ENCODE measurements at regions not wholly inside any gene's neighbourhood (a gene's known extent, or its start where the extent isn't known, plus 50 kb on each side); places are given as distances from the start of the nearest gene placed in this dataset.

DNA sequence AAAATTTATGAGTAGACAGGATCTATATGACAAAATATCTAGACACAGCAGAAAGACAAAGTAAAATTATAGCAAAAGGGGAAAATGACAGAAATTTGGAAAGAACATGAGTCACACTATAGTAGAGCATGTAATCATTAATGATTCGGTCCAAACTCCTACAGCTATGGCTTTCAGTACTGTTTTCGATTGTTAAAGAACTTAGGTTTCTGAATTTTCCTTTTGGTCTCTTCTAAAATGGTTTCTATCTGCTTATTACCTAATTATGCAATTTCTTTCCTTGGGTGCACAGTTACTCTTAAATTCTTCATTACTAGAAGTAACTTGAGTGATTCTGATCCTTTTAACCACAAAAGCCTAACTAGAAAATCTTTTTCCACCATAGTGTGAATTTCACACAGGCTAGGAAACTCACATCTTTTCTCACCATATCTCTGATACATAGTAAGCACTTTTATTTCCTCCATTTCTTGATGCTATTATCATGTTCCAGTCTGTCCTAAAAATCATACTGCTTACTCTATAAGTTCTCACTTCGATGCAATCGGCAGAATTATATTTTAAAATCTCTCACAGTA lies 1101.4 kb downstream of the PCDH9 start:
- H3K27ac Mint-ChIP-seq = no peak overlapping the region
- no peaks in the 10 kb centered on the region for H3K36me3 Mint-ChIP-seq

DNA sequence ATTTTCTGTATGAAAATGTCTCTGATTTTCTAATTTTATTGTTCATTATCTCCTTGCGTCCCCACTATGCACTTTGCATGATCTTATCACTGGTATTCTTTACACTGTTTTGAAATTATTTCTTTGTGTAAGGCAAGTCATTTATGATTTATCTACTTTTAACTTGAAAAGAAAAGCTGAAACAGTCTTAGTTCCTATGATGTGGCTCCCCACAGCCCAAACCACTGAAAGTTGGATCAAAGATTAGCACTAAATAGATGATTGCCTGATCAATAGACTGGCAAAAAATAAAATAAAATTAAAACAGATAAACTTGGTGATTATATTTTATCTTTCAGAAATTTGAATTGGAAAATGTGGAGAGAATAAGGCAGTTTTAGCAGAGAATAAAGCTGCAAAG lies 1101.9 kb downstream of the PCDH9 start:
- no peaks in the 10 kb centered on the region for H3K9me3 Mint-ChIP-seq
- H3K4me3 Mint-ChIP-seq = no peak overlapping the region
- no peak for DNase-seq (ENCODE audit: low spot score)
- H3K27ac Mint-ChIP-seq = no peak overlapping the region
- POLR2A ChIA-PET = no interaction called here
- CTCF ChIA-PET = no interaction called here
- H3K4me1 Mint-ChIP-seq = peaks cover 7% of the 10 kb centered on the region
- no peaks in the 10 kb centered on the region for H3K36me3 Mint-ChIP-seq
- ATAC-seq = no peak
- TF ChIP-seq RELA (CRISPR knock-in tag; IDR thresholded peaks at IDR 0.05; ENCODE audit: borderline replicate concordance) (no peak), NFE2L1 (CRISPR knock-in tag; IDR thresholded peaks at IDR 0.05) (no peak), OVOL2 (CRISPR knock-in tag; IDR thresholded peaks at IDR 0.05; ENCODE audit: borderline replicate concordance) (no peak), TP53 (CRISPR knock-in tag; IDR thresholded peaks at IDR 0.05) (no peak), ZNF232 (CRISPR knock-in tag; IDR thresholded peaks at IDR 0.05) (no peak)
- H3K27me3 Mint-ChIP-seq (ENCODE audit: low read depth) = no peaks in the 10 kb centered on the region

More for the DNA sequence above, 1101.4 kb downstream of the PCDH9 start:
- Mint-ChIP-seq H3K27me3 (ENCODE audit: low read depth) (no peaks in the 10 kb centered on the region), H3K4me3 (no peak overlapping the region), H3K9me3 (no peaks in the 10 kb centered on the region), H3K4me1 (peaks cover 7% of the 10 kb centered on the region)
- ATAC-seq = no peak
- CTCF ChIA-PET = no interaction called here
- POLR2A ChIA-PET = no interaction called here
- TF ChIP-seq, protein P1, sequence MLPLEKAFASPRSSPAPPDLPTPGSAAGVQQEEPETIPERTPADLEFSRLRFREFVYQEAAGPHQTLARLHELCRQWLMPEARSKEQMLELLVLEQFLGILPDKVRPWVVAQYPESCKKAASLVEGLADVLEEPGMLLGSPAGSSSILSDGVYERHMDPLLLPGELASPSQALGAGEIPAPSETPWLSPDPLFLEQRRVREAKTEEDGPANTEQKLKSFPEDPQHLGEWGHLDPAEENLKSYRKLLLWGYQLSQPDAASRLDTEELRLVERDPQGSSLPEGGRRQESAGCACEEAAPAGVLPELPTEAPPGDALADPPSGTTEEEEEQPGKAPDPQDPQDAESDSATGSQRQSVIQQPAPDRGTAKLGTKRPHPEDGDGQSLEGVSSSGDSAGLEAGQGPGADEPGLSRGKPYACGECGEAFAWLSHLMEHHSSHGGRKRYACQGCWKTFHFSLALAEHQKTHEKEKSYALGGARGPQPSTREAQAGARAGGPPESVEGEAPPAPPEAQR (CRISPR knock-in tag; IDR thresholded peaks at IDR 0.05) = no peak
- TF ChIP-seq NR3C1 (CRISPR knock-in tag; conservative IDR thresholded peaks at IDR 0.05; ENCODE audit: low read depth) (no peak), GABPB1 (CRISPR knock-in tag; IDR thresholded peaks at IDR 0.05) (no peak), SMAD3 (CRISPR knock-in tag; IDR thresholded peaks at IDR 0.05; ENCODE audit: borderline replicate concordance) (no peak), FOXK1 (CRISPR knock-in tag; IDR thresholded peaks at IDR 0.05) (no peak)
- no peak for DNase-seq (ENCODE audit: low spot score)

DNA sequence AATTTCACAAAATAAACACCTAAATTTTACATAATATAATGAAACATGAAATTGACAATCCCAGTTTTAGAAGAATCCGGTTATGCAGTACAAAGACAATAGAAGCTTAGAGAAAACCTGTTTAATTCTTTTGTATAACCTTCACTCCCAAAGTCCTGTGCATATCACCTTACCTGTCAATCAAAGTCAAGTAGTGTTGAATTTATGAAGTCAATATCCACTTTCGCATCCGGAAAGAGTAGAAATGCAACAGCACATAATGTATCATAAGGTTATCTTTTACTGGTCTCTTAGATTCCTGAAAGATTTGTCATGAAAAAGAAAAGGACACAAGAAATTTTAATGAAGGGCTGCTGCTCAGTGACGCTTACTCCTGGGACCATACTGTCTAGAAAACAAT lies 1112.6 kb downstream of the PCDH9 start:
- no peak overlapping the region for H3K27ac Mint-ChIP-seq
- ChIA-PET CTCF (no interaction called here), POLR2A (no interaction called here)
- H3K4me1 Mint-ChIP-seq = no peaks in the 10 kb centered on the region
- H3K9me3 Mint-ChIP-seq = no peaks in the 10 kb centered on the region
- DNase-seq (ENCODE audit: low spot score) (no peak), ATAC-seq (no peak)
- H3K4me3 Mint-ChIP-seq = no peak overlapping the region
- no peaks in the 10 kb centered on the region for H3K36me3 Mint-ChIP-seq
- TF ChIP-seq SMAD4 (CRISPR knock-in tag; IDR thresholded peaks at IDR 0.05) (no peak), TP53 (CRISPR knock-in tag; IDR thresholded peaks at IDR 0.05) (no peak), NFE2L1 (CRISPR knock-in tag; IDR thresholded peaks at IDR 0.05) (no peak), TEAD4 (CRISPR knock-in tag; IDR thresholded peaks at IDR 0.05) (no peak)
- TF ChIP-seq, protein P2, sequence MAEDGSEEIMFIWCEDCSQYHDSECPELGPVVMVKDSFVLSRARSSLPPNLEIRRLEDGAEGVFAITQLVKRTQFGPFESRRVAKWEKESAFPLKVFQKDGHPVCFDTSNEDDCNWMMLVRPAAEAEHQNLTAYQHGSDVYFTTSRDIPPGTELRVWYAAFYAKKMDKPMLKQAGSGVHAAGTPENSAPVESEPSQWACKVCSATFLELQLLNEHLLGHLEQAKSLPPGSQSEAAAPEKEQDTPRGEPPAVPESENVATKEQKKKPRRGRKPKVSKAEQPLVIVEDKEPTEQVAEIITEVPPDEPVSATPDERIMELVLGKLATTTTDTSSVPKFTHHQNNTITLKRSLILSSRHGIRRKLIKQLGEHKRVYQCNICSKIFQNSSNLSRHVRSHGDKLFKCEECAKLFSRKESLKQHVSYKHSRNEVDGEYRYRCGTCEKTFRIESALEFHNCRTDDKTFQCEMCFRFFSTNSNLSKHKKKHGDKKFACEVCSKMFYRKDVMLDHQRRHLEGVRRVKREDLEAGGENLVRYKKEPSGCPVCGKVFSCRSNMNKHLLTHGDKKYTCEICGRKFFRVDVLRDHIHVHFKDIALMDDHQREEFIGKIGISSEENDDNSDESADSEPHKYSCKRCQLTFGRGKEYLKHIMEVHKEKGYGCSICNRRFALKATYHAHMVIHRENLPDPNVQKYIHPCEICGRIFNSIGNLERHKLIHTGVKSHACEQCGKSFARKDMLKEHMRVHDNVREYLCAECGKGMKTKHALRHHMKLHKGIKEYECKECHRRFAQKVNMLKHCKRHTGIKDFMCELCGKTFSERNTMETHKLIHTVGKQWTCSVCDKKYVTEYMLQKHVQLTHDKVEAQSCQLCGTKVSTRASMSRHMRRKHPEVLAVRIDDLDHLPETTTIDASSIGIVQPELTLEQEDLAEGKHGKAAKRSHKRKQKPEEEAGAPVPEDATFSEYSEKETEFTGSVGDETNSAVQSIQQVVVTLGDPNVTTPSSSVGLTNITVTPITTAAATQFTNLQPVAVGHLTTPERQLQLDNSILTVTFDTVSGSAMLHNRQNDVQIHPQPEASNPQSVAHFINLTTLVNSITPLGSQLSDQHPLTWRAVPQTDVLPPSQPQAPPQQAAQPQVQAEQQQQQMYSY (CRISPR knock-in tag; IDR thresholded peaks at IDR 0.05) = no peak
- TF ChIP-seq, protein P3, sequence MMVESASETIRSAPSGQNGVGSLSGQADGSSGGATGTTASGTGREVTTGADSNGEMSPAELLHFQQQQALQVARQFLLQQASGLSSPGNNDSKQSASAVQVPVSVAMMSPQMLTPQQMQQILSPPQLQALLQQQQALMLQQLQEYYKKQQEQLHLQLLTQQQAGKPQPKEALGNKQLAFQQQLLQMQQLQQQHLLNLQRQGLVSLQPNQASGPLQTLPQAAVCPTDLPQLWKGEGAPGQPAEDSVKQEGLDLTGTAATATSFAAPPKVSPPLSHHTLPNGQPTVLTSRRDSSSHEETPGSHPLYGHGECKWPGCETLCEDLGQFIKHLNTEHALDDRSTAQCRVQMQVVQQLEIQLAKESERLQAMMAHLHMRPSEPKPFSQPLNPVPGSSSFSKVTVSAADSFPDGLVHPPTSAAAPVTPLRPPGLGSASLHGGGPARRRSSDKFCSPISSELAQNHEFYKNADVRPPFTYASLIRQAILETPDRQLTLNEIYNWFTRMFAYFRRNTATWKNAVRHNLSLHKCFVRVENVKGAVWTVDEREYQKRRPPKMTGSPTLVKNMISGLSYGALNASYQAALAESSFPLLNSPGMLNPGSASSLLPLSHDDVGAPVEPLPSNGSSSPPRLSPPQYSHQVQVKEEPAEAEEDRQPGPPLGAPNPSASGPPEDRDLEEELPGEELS (CRISPR knock-in tag; IDR thresholded peaks at IDR 0.05) = no peak
- TF ChIP-seq, protein P4, sequence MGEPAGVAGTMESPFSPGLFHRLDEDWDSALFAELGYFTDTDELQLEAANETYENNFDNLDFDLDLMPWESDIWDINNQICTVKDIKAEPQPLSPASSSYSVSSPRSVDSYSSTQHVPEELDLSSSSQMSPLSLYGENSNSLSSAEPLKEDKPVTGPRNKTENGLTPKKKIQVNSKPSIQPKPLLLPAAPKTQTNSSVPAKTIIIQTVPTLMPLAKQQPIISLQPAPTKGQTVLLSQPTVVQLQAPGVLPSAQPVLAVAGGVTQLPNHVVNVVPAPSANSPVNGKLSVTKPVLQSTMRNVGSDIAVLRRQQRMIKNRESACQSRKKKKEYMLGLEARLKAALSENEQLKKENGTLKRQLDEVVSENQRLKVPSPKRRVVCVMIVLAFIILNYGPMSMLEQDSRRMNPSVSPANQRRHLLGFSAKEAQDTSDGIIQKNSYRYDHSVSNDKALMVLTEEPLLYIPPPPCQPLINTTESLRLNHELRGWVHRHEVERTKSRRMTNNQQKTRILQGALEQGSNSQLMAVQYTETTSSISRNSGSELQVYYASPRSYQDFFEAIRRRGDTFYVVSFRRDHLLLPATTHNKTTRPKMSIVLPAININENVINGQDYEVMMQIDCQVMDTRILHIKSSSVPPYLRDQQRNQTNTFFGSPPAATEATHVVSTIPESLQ (CRISPR knock-in tag; IDR thresholded peaks at IDR 0.05) = no peak
- TF ChIP-seq, protein P5, sequence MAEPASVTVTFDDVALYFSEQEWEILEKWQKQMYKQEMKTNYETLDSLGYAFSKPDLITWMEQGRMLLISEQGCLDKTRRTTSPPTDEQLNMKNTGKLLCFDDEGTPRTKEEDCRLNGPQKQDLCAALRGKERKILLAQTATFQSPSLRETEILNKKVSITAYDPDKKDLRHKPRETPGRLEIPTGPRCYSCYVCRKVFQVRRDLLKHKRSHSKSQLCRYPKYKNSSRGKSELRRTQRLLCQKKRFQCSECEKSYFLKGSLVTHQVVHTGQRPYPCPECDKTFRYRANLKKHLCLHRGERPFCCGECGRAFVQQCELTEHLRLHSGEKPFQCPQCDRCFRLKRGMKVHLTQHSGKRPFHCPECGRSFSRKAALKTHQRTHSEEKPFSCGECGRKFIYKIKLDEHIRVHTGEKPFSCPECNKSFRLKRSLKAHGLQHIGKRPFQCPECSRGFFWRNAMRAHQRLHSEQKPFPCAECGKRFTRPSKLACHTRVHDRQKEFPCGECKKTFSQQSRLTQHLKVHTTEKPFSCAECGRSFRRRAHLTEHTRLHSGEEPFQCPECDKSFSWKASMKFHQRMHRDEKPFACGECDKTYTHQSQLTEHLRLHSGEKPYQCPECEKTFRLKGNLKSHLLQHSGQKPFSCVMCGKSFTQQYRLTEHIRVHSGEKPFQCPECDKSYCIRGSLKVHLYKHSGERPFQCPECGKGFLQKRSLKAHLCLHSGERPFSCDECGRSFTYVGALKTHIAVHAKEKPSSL (CRISPR knock-in tag; conservative IDR thresholded peaks at IDR 0.05) = no peak
- TF ChIP-seq, protein P6, sequence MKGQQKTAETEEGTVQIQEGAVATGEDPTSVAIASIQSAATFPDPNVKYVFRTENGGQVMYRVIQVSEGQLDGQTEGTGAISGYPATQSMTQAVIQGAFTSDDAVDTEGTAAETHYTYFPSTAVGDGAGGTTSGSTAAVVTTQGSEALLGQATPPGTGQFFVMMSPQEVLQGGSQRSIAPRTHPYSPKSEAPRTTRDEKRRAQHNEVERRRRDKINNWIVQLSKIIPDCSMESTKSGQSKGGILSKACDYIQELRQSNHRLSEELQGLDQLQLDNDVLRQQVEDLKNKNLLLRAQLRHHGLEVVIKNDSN (CRISPR knock-in tag; IDR thresholded peaks at IDR 0.05) = no peak
- no peaks in the 10 kb centered on the region for H3K27me3 Mint-ChIP-seq (ENCODE audit: low read depth)
